GM10266 (cell line): ENCODE measurements at regions not wholly inside any gene's neighbourhood (a gene's known extent, or its start where the extent isn't known, plus 50 kb on each side); places are given as distances from the start of the nearest gene placed in this dataset.
"Not testable (repeated sequence)": the region's sequence is repeated elsewhere in the genome, so short reads cannot be mapped to it uniquely, and the experiment has no call there.

Source experiments
- DNase-seq: peaks from one replicate; pipeline ENCODE4 v3.0.0; 2012; ENCODE audit errors: extremely low spot score
- TF ChIP-seq, protein P1 (sequence below): IDR thresholded peaks from 2 replicates; pipeline ENCODE4 v1.5.1; 2012; ENCODE audit warnings: mild to moderate bottlenecking, low read depth; ENCODE audit not compliant: control insufficient read depth, insufficient read depth; ENCODE audit errors: missing control alignments

DNA sequence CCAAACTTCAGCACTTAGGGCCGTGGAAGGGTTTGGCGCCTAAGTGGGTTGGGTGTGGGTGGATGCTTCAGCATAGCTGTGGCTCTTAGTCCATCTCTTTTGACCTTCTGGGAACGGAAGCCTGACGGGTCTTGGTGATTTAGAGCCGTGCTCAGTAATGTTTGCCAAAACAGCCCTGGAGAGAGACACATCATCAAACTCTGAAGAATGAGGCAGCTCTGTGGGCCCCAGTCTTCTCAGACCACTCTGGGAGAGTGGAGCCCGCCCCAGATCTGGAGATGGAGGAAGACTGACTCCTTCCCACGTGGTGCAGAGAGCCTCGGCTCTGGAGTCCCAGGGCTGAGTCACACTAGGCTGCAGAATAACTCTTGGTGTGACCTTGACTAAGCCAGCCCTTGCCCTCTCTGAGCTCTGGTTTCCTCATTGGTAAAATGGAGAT, 168.9 kb downstream of the C11orf91 start:
- TF ChIP-seq, protein P1, sequence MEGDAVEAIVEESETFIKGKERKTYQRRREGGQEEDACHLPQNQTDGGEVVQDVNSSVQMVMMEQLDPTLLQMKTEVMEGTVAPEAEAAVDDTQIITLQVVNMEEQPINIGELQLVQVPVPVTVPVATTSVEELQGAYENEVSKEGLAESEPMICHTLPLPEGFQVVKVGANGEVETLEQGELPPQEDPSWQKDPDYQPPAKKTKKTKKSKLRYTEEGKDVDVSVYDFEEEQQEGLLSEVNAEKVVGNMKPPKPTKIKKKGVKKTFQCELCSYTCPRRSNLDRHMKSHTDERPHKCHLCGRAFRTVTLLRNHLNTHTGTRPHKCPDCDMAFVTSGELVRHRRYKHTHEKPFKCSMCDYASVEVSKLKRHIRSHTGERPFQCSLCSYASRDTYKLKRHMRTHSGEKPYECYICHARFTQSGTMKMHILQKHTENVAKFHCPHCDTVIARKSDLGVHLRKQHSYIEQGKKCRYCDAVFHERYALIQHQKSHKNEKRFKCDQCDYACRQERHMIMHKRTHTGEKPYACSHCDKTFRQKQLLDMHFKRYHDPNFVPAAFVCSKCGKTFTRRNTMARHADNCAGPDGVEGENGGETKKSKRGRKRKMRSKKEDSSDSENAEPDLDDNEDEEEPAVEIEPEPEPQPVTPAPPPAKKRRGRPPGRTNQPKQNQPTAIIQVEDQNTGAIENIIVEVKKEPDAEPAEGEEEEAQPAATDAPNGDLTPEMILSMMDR: no peak

DNA sequence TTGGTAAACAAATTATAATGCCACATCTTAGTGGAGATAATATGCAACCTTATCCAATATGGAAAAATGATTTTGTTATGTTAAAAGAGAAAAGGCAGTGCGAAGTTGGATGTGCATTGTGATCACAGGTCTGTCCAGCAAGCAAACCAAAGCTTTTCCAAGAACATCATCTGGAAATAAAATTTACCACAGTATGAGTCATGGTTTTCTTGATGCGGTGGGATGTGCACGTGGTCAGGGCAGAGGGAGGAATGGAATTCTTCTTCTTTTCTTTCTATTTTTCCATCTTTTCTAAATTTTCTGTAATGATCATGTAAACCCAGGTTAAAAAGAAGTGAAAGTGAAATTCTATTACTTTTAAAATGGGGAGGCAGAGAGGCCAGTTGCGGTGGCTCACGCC, 169.8 kb downstream of the C11orf91 start:
- no peak for DNase-seq
- TF ChIP-seq, protein P1: no peak

More for the DNA sequence above, 168.9 kb downstream of the C11orf91 start:
- no peak for DNase-seq

DNA sequence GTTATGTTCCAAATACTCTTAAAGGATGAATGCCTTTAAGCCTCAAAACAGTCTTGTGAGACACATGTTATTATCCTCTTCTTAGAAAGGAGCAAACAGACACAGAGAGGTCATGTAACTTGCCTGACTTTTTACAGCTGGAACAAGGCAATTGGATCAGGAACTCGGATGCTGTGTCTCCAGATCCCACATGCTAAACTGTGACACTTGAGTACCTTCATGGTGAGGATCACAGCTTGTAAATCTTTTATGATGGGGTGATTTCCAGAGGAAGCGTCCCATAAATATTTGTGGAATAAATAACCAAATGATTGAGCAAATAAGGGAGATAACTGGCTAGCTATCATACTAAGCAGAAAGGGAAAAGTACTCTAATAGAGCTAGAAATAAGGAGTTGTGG, 171.2 kb downstream of the C11orf91 start:
- DNase-seq: no peak
- TF ChIP-seq, protein P1: no peak

DNA sequence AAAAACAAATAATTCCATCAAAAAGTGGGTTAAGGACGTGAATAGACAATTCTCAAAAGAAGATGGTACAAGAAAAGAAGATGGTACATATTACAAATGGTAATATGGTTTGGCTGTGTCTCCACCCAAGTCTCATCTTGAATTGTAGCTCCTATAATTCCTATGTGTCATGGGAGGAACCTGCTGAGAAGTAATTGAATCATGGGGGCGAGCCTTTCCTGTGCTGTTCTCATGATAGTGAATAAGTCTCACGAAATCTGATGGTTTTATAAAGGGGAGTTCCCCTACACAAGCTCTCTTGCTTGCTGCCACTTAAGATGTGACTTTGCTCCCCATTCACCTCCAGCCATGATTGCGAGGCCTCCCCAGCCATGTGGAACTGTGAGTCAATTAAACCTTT, 172.9 kb downstream of the C11orf91 start:
- DNase-seq: not testable (repeated sequence)

DNA sequence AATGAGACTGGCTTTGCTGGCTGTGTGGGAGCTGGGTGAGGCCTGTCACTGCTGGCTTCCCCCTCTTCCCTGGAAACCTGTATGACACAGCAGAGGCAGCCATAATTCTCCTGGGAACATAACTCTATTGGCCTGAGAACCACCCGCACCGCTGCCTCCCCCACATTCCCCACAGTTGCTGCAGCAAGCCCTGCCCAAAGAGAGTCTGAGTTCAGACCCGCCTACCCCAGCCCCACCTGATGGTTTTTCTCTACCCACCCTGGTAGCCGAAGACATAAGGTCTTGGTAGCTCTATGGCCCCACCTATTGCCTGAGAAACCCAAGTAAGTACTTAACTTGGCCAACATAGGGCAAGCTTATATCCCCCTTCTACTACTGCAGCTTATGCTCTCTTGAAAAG, 174.8 kb downstream of the C11orf91 start:
- DNase-seq: no peak
- TF ChIP-seq, protein P1: no peak

DNA sequence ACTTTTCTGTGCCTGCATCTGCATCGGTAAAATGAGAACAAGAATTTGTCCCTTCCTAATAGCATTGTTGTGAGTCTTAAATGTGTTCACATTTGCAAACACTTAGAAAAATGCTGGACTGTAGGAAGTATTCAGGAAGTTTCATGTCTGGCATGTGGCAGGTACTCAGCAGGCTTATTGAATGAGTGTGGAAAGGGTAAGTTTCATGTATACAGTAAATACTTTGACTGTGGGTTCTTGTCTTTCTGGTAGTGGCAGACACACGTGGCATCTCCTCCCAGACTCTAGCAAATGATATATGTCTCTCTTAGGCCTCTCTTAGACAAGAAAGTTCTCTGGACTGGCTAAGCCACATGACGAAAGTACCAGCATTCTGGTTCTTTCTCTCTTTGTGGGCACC, 179.2 kb downstream of the C11orf91 start:
- no peak for DNase-seq
- TF ChIP-seq, protein P1: no peak

DNA sequence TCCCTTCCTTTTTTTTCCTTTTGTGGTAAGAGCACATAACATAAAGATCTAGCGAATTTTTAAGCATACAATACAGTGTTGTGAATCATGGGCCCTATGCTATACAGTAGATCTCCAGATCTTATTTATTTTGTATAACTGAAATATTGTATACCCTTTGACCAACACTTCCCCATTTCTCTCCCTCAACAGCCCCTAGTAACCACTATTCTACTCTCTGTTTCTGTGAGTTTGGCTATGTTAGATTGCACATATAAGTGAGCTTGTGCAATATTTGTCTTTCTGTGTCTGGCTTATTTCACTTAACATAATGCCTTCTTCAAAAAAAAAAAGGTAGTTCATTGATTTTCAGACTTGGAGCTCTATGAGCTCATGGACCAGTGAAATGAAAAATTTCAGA, 180.5 kb downstream of the C11orf91 start:
- DNase-seq: no peak
- TF ChIP-seq, protein P1: no peak

DNA sequence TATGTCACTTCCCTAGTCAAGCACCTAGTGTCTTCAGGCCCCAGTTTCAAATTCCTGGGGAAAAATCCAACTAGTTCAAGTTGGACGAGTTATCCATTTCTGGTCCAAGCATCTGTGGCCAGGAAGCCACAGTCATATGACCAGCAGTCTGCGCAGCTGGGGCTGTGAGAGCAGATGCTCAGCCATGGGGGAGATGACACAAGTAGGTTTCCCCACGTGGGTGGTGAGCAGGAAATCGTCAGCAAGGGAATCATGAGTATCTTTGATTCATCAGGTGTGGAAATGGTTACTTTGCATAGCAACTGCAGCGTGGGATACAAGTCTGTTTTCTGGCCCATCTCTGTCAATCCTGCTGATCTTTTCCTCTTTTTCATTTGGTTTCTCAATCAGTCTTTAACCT, 185.3 kb downstream of the C11orf91 start:
- DNase-seq: peak; percentile 53
- TF ChIP-seq, protein P1: no peak
